Activated CD8-positive, alpha-beta memory T cell treated with anti-CD3 and anti-CD28 coated beads for 4 hours (primary cell): ENCODE measurements at regions not wholly inside any gene's neighbourhood (a gene's known extent, or its start where the extent isn't known, plus 50 kb on each side); places are given as distances from the start of the nearest gene placed in this dataset.
"Not testable (repeated sequence)": the region's sequence is repeated elsewhere in the genome, so short reads cannot be mapped to it uniquely, and the experiment has no call there.

Experiments
- DNase-seq, 2 donors: peaks; one replicate each; pipeline ENCODE4 v3.0.0-alpha.2; 2020; ENCODE audit warnings: low read depth in 2 of 2

- DNase-seq = no peak
Measured at GRCh38 chr3:176870451-176870850, 326.8 kb downstream of the TBL1XR1 start.

- no peak for DNase-seq
Measured at GRCh38 chr3:176867681-176868663, 329.3 kb downstream of the TBL1XR1 start.

GRCh38 chr3:176861137-176861536 lies 336.1 kb downstream of the TBL1XR1 start:
- no peak for DNase-seq

GRCh38 chr3:176856721-176857120 lies 340.6 kb downstream of the TBL1XR1 start:
- DNase-seq = no peak

GRCh38 chr3:176855901-176856486 lies 341.3 kb downstream of the TBL1XR1 start:
- no peak for DNase-seq

- no peak for DNase-seq
Measured at GRCh38 chr3:176855213-176855612, 342.1 kb downstream of the TBL1XR1 start.

- DNase-seq = no peak
Measured at GRCh38 chr3:176850498-176850897, 346.8 kb downstream of the TBL1XR1 start.

GRCh38 chr3:176848431-176849214 lies 348.7 kb downstream of the TBL1XR1 start:
- no peak for DNase-seq

- no peak for DNase-seq
Measured at GRCh38 chr3:176842914-176843313, 354.4 kb downstream of the TBL1XR1 start.

GRCh38 chr3:176840641-176841286 lies 356.5 kb downstream of the TBL1XR1 start:
- DNase-seq = no peak

GRCh38 chr3:176839901-176840300 lies 357.4 kb downstream of the TBL1XR1 start:
- DNase-seq = no peak

- no peak for DNase-seq
Measured at GRCh38 chr3:176839466-176839865, 357.8 kb downstream of the TBL1XR1 start.

- DNase-seq = not testable (repeated sequence)
Measured at GRCh38 chr3:176827244-176827643, 370.0 kb downstream of the TBL1XR1 start.

- DNase-seq = no peak
Measured at GRCh38 chr3:176824811-176825210, 372.5 kb downstream of the TBL1XR1 start.

- DNase-seq = no peak
Measured at GRCh38 chr3:176820764-176821163, 376.5 kb downstream of the TBL1XR1 start.

GRCh38 chr3:176816937-176817336 lies 380.3 kb downstream of the TBL1XR1 start:
- no peak for DNase-seq

GRCh38 chr3:176814285-176814684 lies 383.0 kb downstream of the TBL1XR1 start:
- no peak for DNase-seq

GRCh38 chr3:176807938-176808337 lies 389.3 kb downstream of the TBL1XR1 start:
- DNase-seq = no peak

GRCh38 chr3:176799675-176800074 lies 397.6 kb downstream of the TBL1XR1 start:
- DNase-seq = no peak

- DNase-seq = no peak
Measured at GRCh38 chr3:176798680-176799079, 398.6 kb downstream of the TBL1XR1 start.

- DNase-seq = no peak
Measured at GRCh38 chr3:176796371-176796770, 400.9 kb downstream of the TBL1XR1 start.

- DNase-seq = no peak
Measured at GRCh38 chr3:176795891-176796290, 401.4 kb downstream of the TBL1XR1 start.
